GM12891 (cell line): ENCODE measurements at regions not wholly inside any gene's neighbourhood (a gene's known extent, or its start where the extent isn't known, plus 50 kb on each side); places are given as distances from the start of the nearest gene placed in this dataset.
"Not testable (repeated sequence)": the region's sequence is repeated elsewhere in the genome, so short reads cannot be mapped to it uniquely, and the experiment has no call there.

Source experiments
- DNase-seq: peaks from one replicate; pipeline ENCODE4 v3.0.0; 2011; ENCODE audit warnings: low spot score; ENCODE audit not compliant: insufficient read length
- FAIRE-seq: peaks from 2 replicates; lab custom pipeline; 2011; peaks lifted over from hg19 to GRCh38; lab: Jason Lieb, UNC
- PAX5 ChIP-seq: IDR thresholded peaks from 2 replicates; pipeline ENCODE4 v1.6.1; 2011; ENCODE audit warnings: low read length, moderate library complexity, mild to moderate bottlenecking; ENCODE audit not compliant: insufficient read depth, severe bottlenecking
- POLR2A ChIP-seq: IDR thresholded peaks from 2 replicates; pipeline ENCODE4 v1.6.1; 2011; ENCODE audit warnings: low read depth, low read length, control low read depth
- POLR2AphosphoS5 ChIP-seq: IDR thresholded peaks from 2 replicates; pipeline ENCODE4 v1.6.1; 2011; ENCODE audit warnings: low read depth, low read length, control low read depth
- POU2F2 ChIP-seq: IDR thresholded peaks from 2 replicates; pipeline ENCODE4 v1.6.1; 2011; ENCODE audit warnings: low read depth, mild to moderate bottlenecking, control low read depth, low read length, moderate library complexity
- SPI1 ChIP-seq: IDR thresholded peaks from 2 replicates; pipeline ENCODE4 v1.6.1; 2011; ENCODE audit warnings: low read depth, low read length, control low read depth
- TAF1 ChIP-seq: IDR thresholded peaks from 2 replicates; pipeline ENCODE4 v1.6.1; 2011; ENCODE audit warnings: low read depth, low read length, control low read depth

DNA sequence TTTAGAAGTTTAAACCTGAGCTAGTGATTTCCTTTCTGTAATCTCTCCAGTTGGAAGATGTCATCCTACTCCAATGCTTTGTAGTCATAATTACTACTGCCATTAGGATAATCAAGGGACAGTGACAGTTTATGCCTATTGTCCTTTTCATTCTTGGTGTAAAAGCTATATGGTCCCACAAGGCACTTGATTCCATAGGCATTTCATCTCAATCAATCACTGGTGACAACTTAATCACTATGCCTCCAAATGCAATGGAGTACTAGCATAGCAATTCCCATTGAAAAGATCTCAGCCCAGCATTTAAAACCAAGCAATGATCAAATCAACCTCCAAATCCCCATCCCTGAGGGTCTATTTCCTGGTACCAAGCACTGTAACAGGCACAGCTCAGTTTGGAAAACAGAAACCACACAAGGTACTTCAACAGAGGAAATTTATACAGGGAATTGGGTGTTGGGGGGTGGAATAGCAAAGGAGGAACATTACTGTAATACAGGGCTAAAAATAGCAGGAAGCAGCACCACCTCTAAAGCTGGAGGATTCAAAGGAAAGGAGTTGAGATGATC lies 51.0 kb downstream of the FHIP2A start:
- FAIRE-seq, result no peak
- no peak for DNase-seq
- no peak for TF ChIP-seq POU2F2

- DNase-seq (peak; percentile 21), FAIRE-seq (peak; percentile 5)
- TF ChIP-seq SPI1 (peak; percentile 92), TAF1 (no peak)
Measured at GRCh38 chr10:114874827-114875411, 53.3 kb downstream of the FHIP2A start.

GRCh38 chr10:114875590-114876081 lies 54.1 kb downstream of the FHIP2A start:
- not testable (repeated sequence) for FAIRE-seq, DNase-seq

GRCh38 chr10:114876169-114876568 lies 54.6 kb downstream of the FHIP2A start:
- TF ChIP-seq POLR2A, result no peak
- TF ChIP-seq PAX5, result no peak
- no peak for TF ChIP-seq POU2F2
- TF ChIP-seq POLR2AphosphoS5, result no peak
- TF ChIP-seq SPI1, result no peak
- TF ChIP-seq TAF1, result no peak
- DNase-seq, result no peak
- FAIRE-seq, result no peak

DNA sequence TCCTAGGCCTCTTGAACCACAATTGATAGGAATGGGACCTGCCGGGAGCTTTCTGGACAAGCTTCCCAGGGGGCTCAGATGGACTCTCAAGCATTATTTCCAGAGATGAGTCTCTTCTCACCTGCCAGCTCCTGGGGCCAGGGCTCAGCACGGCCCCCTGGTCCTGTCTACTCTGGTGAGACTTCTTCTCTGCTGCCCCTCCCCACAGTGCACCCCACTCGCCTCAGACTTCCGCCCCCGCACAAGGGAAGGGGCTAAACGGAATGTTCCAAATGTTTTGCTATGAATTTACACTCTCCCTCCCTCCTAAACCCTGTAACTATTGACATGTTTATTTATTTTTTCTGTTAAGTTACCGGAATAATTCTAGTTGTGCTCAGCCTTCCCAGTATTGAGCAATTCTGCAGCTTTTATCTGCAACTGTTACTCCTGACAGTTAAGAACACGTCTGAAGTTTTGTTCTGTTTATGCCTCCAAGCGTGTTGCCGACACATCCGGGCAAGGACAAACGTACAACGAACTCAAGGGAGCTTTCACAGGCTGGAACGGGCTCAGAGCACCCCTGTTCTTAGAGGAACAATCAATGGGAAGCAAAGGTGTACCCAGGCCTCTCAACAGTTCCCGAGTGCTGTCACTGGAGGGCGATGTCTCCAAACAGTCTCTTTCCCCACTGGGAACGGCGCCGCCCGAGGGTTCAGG lies 55.2 kb downstream of the FHIP2A start:
- DNase-seq (peak; percentile 43), FAIRE-seq (peak; percentile 60)
- TF ChIP-seq POLR2A, result no peak
- no peak for TF ChIP-seq TAF1
- TF ChIP-seq POLR2AphosphoS5, result no peak
- TF ChIP-seq POU2F2, result no peak
- no peak for TF ChIP-seq SPI1
- TF ChIP-seq PAX5, result no peak

DNA sequence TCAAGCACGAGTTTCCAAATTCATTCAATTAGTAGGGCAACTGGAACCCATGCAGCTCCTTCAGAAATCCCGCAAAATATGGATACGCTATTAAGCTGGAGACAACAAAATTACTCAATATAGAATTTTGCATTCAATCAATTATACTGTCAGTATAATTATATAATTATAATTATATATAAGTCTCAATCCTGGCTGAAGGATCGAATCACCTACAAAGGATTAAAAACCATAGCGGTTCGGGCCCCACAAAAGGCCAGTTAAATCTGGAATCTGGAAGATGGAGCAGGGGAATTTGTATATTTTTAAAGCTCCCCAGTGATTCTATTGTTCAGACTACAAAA lies 55.7 kb downstream of the FHIP2A start:
- FAIRE-seq (no peak), DNase-seq (no peak)
- no peak for TF ChIP-seq POLR2A
- TF ChIP-seq POLR2AphosphoS5, result no peak
- no peak for TF ChIP-seq POU2F2
- TF ChIP-seq PAX5, result no peak
- TF ChIP-seq TAF1, result no peak
- TF ChIP-seq SPI1, result no peak

DNA sequence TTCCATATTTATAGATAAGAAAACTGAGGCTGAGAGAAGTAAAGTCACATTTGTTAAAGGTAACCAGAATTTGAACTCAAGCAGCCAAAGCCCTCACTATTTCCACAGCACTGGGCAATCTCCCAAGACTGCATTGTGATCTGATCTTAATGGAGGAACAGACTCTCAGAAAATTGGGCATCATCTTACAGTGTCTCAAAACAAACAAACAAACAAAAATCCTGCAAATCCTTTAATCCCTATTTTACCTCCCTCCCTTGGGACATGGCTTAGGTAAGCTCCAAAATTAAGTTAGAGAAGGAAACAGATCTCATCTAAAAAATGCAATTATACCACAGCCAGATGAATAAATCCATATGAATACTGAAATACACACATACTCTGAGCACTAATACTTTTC lies 57.5 kb downstream of the FHIP2A start:
- FAIRE-seq, result no peak
- DNase-seq, result no peak
- no peak for TF ChIP-seq TAF1
- TF ChIP-seq POLR2A, result no peak
- TF ChIP-seq SPI1, result no peak
- TF ChIP-seq POLR2AphosphoS5, result no peak
- no peak for TF ChIP-seq POU2F2
- no peak for TF ChIP-seq PAX5

GRCh38 chr10:114879541-114880158 lies 58.1 kb downstream of the FHIP2A start:
- FAIRE-seq (peak; percentile 91), DNase-seq (peak; percentile 29)
- peak; percentile 34 for TF ChIP-seq PAX5
- TF ChIP-seq POLR2A, result no peak

- TF ChIP-seq SPI1 (no peak), POLR2A (no peak), PAX5 (no peak), POU2F2 (no peak), TAF1 (no peak), POLR2AphosphoS5 (no peak)
- FAIRE-seq (no peak), DNase-seq (no peak)
Measured at GRCh38 chr10:114881417-114881816, 56.6 kb upstream of the TRUB1 start.

DNA sequence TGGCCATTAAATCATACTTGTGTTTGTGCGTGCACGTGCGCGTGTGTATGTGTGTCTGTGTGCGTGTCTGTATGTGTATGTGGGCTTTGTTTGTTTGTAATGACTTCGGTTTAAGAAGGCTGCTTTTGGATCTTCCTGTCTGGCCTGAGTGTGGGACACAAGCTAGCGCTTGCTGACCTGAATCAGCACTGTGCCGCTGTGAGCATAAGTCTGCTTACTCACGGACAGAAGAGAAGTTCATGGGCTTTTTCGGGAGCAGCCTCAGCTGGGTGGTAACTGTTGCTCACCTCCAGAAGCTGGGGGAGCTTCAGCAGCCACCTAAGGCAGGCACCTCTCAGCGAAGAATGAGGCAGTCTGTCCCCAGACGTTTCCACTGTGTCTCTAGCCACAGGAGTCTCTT lies 56.1 kb upstream of the TRUB1 start:
- no peak for FAIRE-seq
- DNase-seq, result no peak

More for the DNA sequence above, 56.1 kb upstream of the TRUB1 start:
- TF ChIP-seq SPI1, result no peak
- no peak for TF ChIP-seq POLR2A
- TF ChIP-seq POLR2AphosphoS5, result no peak
- no peak for TF ChIP-seq PAX5
- no peak for TF ChIP-seq POU2F2
- TF ChIP-seq TAF1, result no peak
